ENCODE measurements at regions not wholly inside any gene's neighbourhood (a gene's known extent, or its start where the extent isn't known, plus 50 kb on each side); places are given as distances from the start of the nearest gene placed in this dataset.
A peak's percentile ranks its signal among the peaks of the same experiment; 100 is the strongest.

GRCh38 chr14:86971292-86971691, 1021.7 kb downstream of the GALC start:
- Histone ChIP-seq H3K79me2 (replicated peaks; ENCODE audit: insufficient read depth) (no peaks in the 10 kb centered on the region), H3K4me3 (no peak overlapping the region), H3K4me1 (ENCODE audit: insufficient read depth) (no peaks in the 10 kb centered on the region), H3K9me2 (ENCODE audit: insufficient read depth) (peaks cover 16% of the 10 kb centered on the region; the same call in 1 of the 2 replicates), H4K20me1 (replicated peaks; ENCODE audit: insufficient read depth) (no peaks in the 10 kb centered on the region), H3K27ac (ENCODE audit: low read depth) (no peak overlapping the region), H3F3A (replicated peaks; ENCODE audit: low read depth) (no peaks in the 10 kb centered on the region), H3K4me2 (no peak overlapping the region), H2AFZ (no peak overlapping the region), H3K27me3 (ENCODE audit: insufficient read depth) (no peaks in the 10 kb centered on the region), H3K36me3 (ENCODE audit: insufficient read depth) (no peaks in the 10 kb centered on the region)
- Mint-ChIP-seq H3K9me3 (peaks cover 27% of the 10 kb centered on the region), H3K36me3 (ENCODE audit: low read depth) (peaks cover 17% of the 10 kb centered on the region), H3K4me1 (no peaks in the 10 kb centered on the region), H3K4me3 (no peak overlapping the region), H3K27me3 (ENCODE audit: insufficient read depth, low read depth, poor library complexity) (peaks cover 2% of the 10 kb centered on the region), H3K27ac (no peak overlapping the region)
- DNase-seq (ENCODE audit: low spot score) (no peak), ATAC-seq (no peak)
- no peak for TF ChIP-seq CTCF (conservative IDR thresholded peaks at IDR 0.05; ENCODE audit: low read depth in 2 of 2)
- TF ChIP-seq EZH2phosphoT487 (IDR thresholded peaks at IDR 0.05; ENCODE audit: unreplicated experiment) = no peak
- no peak for TF ChIP-seq CREB1 (CRISPR knock-in tag; IDR thresholded peaks at IDR 0.05; ENCODE audit: low read depth)

- Histone ChIP-seq H3K4me2 (no peak overlapping the region), H3K27ac (ENCODE audit: low read depth) (no peak overlapping the region), H3K9me2 (ENCODE audit: insufficient read depth) (no peaks in the 10 kb centered on the region), H3F3A (replicated peaks; ENCODE audit: low read depth) (no peaks in the 10 kb centered on the region), H3K27me3 (ENCODE audit: insufficient read depth) (no peaks in the 10 kb centered on the region), H3K4me1 (ENCODE audit: insufficient read depth) (no peaks in the 10 kb centered on the region), H3K4me3 (no peak overlapping the region), H2AFZ (no peak overlapping the region), H3K79me2 (replicated peaks; ENCODE audit: insufficient read depth) (no peaks in the 10 kb centered on the region), H4K20me1 (replicated peaks; ENCODE audit: insufficient read depth) (no peaks in the 10 kb centered on the region), H3K36me3 (ENCODE audit: insufficient read depth) (no peaks in the 10 kb centered on the region; the same call in 1 of the 2 replicates)
- TF ChIP-seq NANOG (IDR thresholded peaks at IDR 0.05; ENCODE audit: borderline replicate concordance) = no peak
- peak; percentile 78 for TF ChIP-seq CTCF (conservative IDR thresholded peaks at IDR 0.05; ENCODE audit: low read depth in 2 of 2)
- H3K4me3 Mint-ChIP-seq = no peak overlapping the region
- no peaks in the 10 kb centered on the region for H3K27me3 Mint-ChIP-seq (ENCODE audit: insufficient read depth, low read depth, poor library complexity)
- H3K36me3 Mint-ChIP-seq (ENCODE audit: low read depth) = peaks cover 11% of the 10 kb centered on the region
- DNase-seq (ENCODE audit: low spot score) (peak; percentile 71), ATAC-seq (peak; percentile 86)
- H3K4me1 Mint-ChIP-seq = no peaks in the 10 kb centered on the region
- peaks cover 19% of the 10 kb centered on the region for H3K9me3 Mint-ChIP-seq
- H3K27ac Mint-ChIP-seq = no peak overlapping the region
Measured at GRCh38 chr14:86961106-86961716, 1031.8 kb downstream of the GALC start.

- H3K27ac Mint-ChIP-seq = no peak overlapping the region
- Histone ChIP-seq H3K4me2 (no peak overlapping the region), H3K36me3 (ENCODE audit: insufficient read depth) (no peaks in the 10 kb centered on the region), H2AFZ (no peak overlapping the region), H3K27ac (ENCODE audit: low read depth) (no peak overlapping the region), H3K9me2 (ENCODE audit: insufficient read depth) (0 out of 2 replicates have a peak, but pooled peaks cover 5% of the 10 kb centered on the region), H3K79me2 (replicated peaks; ENCODE audit: insufficient read depth) (no peaks in the 10 kb centered on the region), H3K4me1 (ENCODE audit: insufficient read depth) (peaks cover 6% of the 10 kb centered on the region; the same call in 1 of the 2 replicates), H3K4me3 (no peak overlapping the region), H3K27me3 (ENCODE audit: insufficient read depth) (no peaks in the 10 kb centered on the region), H4K20me1 (replicated peaks; ENCODE audit: insufficient read depth) (no peaks in the 10 kb centered on the region), H3F3A (replicated peaks; ENCODE audit: low read depth) (no peaks in the 10 kb centered on the region)
- ATAC-seq = no peak
- no peak overlapping the region for H3K4me3 Mint-ChIP-seq
- H3K27me3 Mint-ChIP-seq (ENCODE audit: insufficient read depth, low read depth, poor library complexity) = no peaks in the 10 kb centered on the region
- no peaks in the 10 kb centered on the region for H3K9me3 Mint-ChIP-seq
- H3K36me3 Mint-ChIP-seq (ENCODE audit: low read depth) = no peaks in the 10 kb centered on the region
- no peak for DNase-seq (ENCODE audit: low spot score)
- peaks cover 9% of the 10 kb centered on the region for H3K4me1 Mint-ChIP-seq
- TF ChIP-seq CREB1 (CRISPR knock-in tag; IDR thresholded peaks at IDR 0.05; ENCODE audit: low read depth) (no peak), ZNF114 (CRISPR knock-in tag; IDR thresholded peaks at IDR 0.05) (no peak)
Measured at GRCh38 chr14:86955771-86956354, 1037.1 kb downstream of the GALC start.

All from GM23338 (cell line).